Renal cortical epithelial cell (primary cell): ENCODE measurements at regions not wholly inside any gene's neighbourhood (a gene's known extent, or its start where the extent isn't known, plus 50 kb on each side); places are given as distances from the start of the nearest gene placed in this dataset.

Experiments
- DNase-seq: peaks from one replicate; pipeline ENCODE4 v3.0.0-alpha.2; 2011; ENCODE audit warnings: low read depth

GRCh38 chr11:8740129-8740528 lies 57.5 kb downstream of the RPL27A start:
- no peak for DNase-seq

- DNase-seq: peak; percentile 79
Observed at GRCh38 chr11:8744423-8744822, 61.8 kb downstream of the RPL27A start.

- no peak for DNase-seq
Observed at GRCh38 chr11:8745431-8746253, 63.0 kb downstream of the RPL27A start.

GRCh38 chr11:8746331-8746974 lies 63.9 kb downstream of the RPL27A start:
- DNase-seq: no peak

DNA sequence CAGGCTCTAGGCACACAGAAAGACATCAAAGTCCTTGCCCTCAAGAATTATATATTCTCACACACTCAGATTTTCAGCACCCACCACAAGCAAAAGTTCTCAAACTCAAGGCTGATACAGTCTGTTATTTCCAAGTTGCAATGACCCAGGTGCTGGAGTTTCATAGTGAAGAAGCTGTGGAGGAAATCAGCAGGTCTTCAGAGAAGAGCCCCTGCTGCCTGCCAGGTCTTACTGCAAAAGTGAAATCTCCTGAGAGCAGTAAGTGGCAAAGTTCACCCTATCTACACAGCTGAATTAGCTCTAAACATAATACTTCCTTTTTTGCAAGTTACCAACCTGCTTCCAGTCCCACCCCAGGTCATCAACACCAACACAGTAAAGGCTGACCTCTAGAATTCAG lies 64.6 kb downstream of the RPL27A start:
- DNase-seq: no peak

GRCh38 chr11:8748317-8748716 lies 65.7 kb downstream of the RPL27A start:
- no peak for DNase-seq

- no peak for DNase-seq
Observed at GRCh38 chr11:8749202-8749601, 66.6 kb downstream of the RPL27A start.

DNA sequence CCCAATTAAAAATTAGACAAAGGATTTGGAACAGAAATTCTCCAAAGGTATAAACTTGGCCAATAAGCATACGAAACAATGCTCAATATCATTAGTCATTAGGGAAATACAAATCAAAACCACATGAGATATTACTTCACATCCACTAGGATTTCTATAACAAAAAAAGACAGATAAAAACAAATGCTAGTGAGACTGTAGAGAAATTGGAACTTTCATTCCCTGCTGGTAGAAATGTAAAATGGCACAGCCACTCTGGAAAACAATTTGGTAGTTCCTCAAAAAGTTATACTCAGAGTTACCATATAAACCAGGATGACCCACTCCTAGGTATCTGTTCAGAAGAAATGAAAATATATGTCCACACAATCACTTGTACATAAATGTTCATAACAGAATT lies 71.6 kb downstream of the RPL27A start:
- DNase-seq: no peak

GRCh38 chr11:8756201-8756600 lies 73.6 kb downstream of the RPL27A start:
- no peak for DNase-seq

GRCh38 chr11:8757047-8757446 lies 74.5 kb downstream of the RPL27A start:
- DNase-seq: peak; percentile 79

DNA sequence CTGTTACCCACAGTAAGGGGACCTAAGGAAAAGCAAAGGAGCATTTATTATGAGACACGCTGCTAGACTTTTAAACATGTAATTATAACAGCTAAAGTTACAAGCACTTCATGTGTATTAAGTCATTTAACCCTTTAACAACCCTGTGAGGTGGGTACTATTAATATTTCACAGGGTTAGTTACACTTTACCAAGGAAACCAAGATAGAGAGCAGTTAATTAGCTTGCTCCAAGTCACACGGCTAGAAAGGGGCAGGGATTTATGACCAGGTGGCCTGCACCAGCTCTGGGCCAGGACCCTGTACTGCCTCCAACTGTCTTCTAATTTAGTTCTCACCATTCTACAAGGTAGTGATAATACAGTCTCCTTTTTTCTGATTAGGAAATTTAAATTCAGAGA lies 74.9 kb downstream of the RPL27A start:
- peak; percentile 72 for DNase-seq

- DNase-seq: no peak
Observed at GRCh38 chr11:8758619-8759169, 76.1 kb downstream of the RPL27A start.

GRCh38 chr11:8759634-8760033 lies 77.0 kb downstream of the RPL27A start:
- no peak for DNase-seq

DNA sequence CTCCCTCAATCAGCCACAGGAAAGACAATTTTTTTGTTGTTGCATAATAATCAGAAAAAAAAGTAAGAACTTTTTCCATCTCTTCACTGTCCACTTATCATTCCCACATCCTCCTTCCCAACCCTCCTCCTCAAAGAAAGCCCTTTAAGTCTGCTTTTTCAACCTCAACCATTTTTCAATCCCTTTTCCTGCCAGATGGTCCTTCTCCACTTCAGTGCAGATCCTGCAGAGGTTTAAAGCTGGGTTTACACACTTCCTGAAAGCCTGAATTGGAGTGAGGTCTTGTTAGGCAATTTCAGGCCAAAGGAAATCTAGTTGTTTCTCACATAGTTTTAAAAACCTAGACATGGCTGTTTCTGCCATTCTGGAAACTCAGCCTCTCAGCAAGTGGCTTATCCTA lies 78.3 kb downstream of the RPL27A start:
- no peak for DNase-seq

- no peak for DNase-seq
Observed at GRCh38 chr11:8763070-8763685, 80.6 kb downstream of the RPL27A start.

DNA sequence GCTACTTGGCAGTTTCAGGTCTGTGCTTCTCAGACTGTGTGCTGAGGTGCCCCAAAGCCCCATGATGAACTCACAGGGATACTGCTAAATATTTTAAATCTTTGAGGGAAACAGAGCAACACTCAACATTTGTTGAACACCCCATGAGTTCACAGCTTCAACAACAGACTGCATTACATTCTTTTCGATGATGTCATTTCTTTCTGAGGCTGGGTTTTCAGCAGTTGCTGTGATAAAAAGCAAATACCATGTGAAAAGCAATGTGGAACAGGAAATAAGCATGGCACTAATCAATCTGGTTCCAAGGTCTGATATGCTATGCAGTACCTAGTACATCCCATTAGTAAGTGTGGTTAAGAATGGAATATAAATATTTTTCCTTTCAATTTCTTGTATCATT lies 82.7 kb downstream of the RPL27A start:
- DNase-seq: peak; percentile 60

- no peak for DNase-seq
Observed at GRCh38 chr11:8766043-8766987, 83.7 kb downstream of the RPL27A start.

DNA sequence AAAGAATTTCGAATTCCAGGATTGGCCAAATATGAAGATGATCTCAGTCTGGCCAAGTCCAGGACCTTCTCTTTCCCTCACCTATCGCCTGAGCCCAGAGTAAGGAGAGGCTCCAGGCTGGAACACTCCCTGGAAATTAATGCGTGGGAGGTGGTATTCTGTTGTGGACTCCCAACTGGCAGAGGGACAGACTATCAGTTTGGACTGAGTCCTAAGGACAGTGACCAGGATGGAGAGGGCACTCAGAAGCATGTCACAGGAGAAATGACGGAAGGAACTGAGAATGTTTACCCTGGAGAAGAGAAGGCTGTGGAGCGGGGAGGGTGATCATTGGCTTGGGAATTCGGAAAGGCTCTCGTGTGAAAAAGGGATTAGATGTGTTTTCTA lies 84.4 kb downstream of the RPL27A start:
- DNase-seq: no peak

- DNase-seq: no peak
Observed at GRCh38 chr11:8767466-8768142, 85.0 kb downstream of the RPL27A start.

GRCh38 chr11:8768625-8769333 lies 86.2 kb downstream of the RPL27A start:
- DNase-seq: peak; percentile 76
